Fibroblast of the aortic adventitia (primary cell): ENCODE measurements at regions not wholly inside any gene's neighbourhood (a gene's known extent, or its start where the extent isn't known, plus 50 kb on each side); places are given as distances from the start of the nearest gene placed in this dataset.

Experiments
- DNase-seq: peaks from one replicate; pipeline ENCODE4 v3.0.0-alpha.2; 2010; ENCODE audit warnings: low read depth
- H3K4me3 ChIP-seq: 2 replicates; pipeline ENCODE4 v1.5.1; 2011; ENCODE audit warnings: low read depth, mild to moderate bottlenecking, control low read depth, low read length, moderate library complexity
- CTCF ChIP-seq: IDR thresholded peaks from 2 replicates; pipeline ENCODE4 v1.5.1; 2011; ENCODE audit warnings: mild to moderate bottlenecking, low read length, control low read depth, inconsistent platforms; ENCODE audit not compliant: insufficient read depth

- no peak for TF ChIP-seq CTCF
- peak; percentile 3 for DNase-seq
- H3K4me3 ChIP-seq = no peak overlapping the region
Observed at GRCh38 chr9:88219601-88220000, 81.3 kb upstream of the SPATA31C2 start.

- no peak overlapping the region for H3K4me3 ChIP-seq
- DNase-seq = peak; percentile 27
Observed at GRCh38 chr9:88218726-88219125, 80.5 kb upstream of the SPATA31C2 start.

GRCh38 chr9:88216126-88216995 lies 78.1 kb upstream of the SPATA31C2 start:
- no peak for DNase-seq
- no peak overlapping the region for H3K4me3 ChIP-seq
- TF ChIP-seq CTCF = no peak

More at GRCh38 chr9:88218726-88219125, 80.5 kb upstream of the SPATA31C2 start:
- TF ChIP-seq CTCF = no peak

GRCh38 chr9:88215196-88216125 lies 77.2 kb upstream of the SPATA31C2 start:
- no peak overlapping the region for H3K4me3 ChIP-seq
- TF ChIP-seq CTCF = no peak

GRCh38 chr9:88202321-88202720 lies 64.0 kb upstream of the SPATA31C2 start:
- DNase-seq = no peak
- no peak overlapping the region for H3K4me3 ChIP-seq
- no peak for TF ChIP-seq CTCF

More at GRCh38 chr9:88215196-88216125, 77.2 kb upstream of the SPATA31C2 start:
- no peak for DNase-seq

- peak; percentile 41 for DNase-seq
- no peak for TF ChIP-seq CTCF
- H3K4me3 ChIP-seq = peak overlapping the region; percentile 34
Observed at GRCh38 chr9:88198341-88198807, 60.1 kb upstream of the SPATA31C2 start.
